HPDE6-E6E7 (cell line): ENCODE measurements at regions not wholly inside any gene's neighbourhood (a gene's known extent, or its start where the extent isn't known, plus 50 kb on each side); places are given as distances from the start of the nearest gene placed in this dataset.

Source experiments
- DNase-seq: peaks from one replicate; pipeline ENCODE4 v3.0.0; 2011; ENCODE audit warnings: missing footprints; ENCODE audit errors: extremely low spot score

DNA sequence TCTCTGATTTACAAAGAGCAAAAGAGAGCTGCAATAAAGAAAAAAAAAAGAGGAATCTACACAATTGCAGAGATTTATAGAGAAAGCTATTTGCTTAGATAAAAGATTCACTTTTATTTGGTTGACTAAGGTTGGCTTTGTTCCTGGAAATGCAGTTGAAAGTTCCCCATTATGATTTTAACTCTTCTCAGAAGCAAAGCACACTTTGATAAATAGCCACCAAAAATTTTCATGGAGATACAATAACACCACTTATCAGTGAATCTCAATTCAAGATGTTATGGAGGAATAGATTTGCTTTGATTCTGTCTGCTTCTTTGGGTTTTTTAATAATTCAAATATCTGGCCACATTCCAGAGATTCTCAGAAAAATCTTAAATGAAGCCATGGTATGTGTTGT is 88.5 kb upstream of the ANO3 start:
- no peak for DNase-seq

DNA sequence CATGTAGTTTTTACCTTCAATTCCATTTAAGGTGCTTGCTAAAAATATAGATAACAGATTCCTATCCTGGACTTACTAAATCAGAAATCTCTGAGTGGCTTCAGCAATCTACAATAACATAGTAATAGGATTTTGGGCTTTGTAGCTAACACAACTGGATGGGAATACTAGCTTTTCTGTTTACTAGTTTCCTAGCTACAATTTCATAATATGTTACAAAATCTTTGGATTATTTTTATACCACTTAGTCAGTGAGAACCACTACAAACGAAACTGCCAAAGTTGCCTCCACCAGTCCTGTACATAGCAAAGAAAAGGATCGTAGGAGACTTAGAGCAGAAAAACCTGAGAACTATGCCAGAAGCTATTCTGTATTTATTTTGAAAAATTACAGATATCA is 87.7 kb upstream of the ANO3 start:
- no peak for DNase-seq

DNA sequence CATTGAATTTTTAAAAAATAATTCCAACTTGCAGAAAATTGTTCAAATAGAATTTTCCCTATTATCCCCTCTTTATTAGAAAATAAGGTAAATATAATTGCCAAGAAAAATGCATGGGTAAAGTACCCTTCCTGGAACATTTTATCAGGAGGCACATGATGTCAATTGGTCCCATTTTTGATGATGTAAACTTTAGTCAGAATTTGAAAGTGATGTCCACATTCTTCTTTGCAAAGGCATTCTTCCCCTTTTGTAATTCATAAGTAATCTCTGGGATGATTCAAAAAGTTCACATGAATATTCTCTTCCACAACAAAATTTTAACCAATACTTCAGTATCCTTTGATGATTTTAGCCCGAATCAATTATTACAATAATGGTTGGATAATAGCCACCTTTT is 86.9 kb upstream of the ANO3 start:
- no peak for DNase-seq

DNA sequence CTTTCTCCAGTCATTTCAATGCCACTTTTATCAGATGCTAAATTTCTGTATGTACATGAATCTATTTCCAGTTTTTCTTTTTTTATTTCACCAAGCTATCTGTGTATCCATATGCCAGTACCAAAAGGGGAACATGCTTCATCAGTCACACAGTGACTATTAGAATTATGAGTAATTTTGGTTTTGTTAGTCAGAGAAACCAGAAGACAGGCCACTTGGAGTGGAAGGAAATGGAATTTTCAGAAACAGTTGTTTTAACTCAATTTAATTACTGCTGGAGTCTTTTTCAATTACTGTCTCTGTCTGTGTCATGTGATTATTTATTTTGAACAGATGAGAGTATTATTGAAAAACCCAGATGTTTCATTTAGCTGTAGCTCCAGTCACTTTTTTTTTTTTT is 84.6 kb upstream of the ANO3 start:
- no peak for DNase-seq

DNA sequence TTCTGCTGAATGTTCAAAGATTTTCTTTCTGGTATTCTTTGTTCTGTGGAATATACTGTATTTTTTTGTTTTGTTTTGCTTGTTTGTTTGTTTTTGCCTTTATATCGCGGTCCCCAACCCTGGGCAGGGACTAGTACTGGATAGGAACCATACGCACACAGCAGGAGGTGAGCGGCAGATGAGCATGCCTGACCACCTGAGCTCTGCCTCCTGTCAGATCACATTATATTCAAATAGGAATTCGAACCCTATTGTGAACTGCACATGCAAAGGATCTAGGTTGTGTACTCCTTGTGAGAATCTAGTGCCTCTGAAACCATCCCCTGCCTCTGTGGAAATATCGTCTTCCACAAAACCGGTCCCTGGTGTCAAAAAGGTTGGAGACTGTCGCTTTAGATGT is 83.3 kb upstream of the ANO3 start:
- DNase-seq = no peak

DNA sequence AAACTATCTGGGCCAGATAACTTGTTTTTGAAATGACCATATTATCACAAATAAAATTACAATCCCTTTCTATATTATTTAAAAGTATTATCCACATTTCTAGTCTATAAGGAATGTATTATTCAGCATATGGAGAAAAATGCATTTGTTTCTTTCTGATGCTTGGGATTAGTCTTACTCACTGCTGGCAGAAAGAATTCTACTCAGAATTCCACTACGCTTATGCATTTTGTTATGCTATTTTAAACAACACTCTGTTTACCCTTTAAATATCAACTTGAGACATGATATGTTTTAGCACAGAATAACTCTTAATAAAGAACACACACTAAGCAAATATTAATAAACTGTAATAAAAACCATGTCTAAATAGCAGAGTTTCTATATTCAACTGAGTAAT is 77.6 kb upstream of the ANO3 start:
- DNase-seq = no peak

GRCh38 chr11:26263769-26264168 is 68.2 kb upstream of the ANO3 start:
- DNase-seq = no peak

- no peak for DNase-seq
Observed at GRCh38 chr11:26264266-26264665, 67.7 kb upstream of the ANO3 start.

GRCh38 chr11:26268980-26269660 is 62.8 kb upstream of the ANO3 start:
- no peak for DNase-seq

DNA sequence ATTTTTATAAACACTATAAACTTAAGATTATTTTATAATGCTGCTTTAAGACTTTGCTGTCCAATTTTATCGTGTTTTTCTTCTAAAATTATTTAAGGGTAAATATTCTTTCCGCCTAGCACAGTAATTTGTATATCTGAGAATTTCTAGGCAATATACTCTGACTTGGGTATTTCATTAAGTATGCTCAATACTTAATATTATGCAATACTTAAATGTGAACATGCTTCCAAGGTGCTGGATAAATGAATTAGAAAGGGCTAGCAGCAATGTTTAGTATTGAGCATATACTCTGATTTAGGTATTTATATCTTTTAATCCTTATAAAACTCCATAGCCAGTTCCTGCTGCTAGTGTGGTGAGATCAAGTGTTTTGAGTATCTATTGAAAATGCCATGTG is 60.3 kb upstream of the ANO3 start:
- no peak for DNase-seq

- DNase-seq = peak; percentile 7
Observed at GRCh38 chr11:26276798-26277424, 55.0 kb upstream of the ANO3 start.

GRCh38 chr11:26278354-26278753 is 53.6 kb upstream of the ANO3 start:
- no peak for DNase-seq
